ENCODE measurements at regions not wholly inside any gene's neighbourhood (a gene's known extent, or its start where the extent isn't known, plus 50 kb on each side); places are given as distances from the start of the nearest gene placed in this dataset.

- no peak overlapping the region for H3K4me3 ChIP-seq
- TF ChIP-seq POLR2A (IDR thresholded peaks at IDR 0.05) (no peak), CTCF (IDR thresholded peaks at IDR 0.05) (no peak)
- H3K9me3 ChIP-seq = no peaks in the 10 kb centered on the region
- no peak for DNase-seq
- no peak overlapping the region for H3K27ac ChIP-seq
- H3K27me3 ChIP-seq = no peaks in the 10 kb centered on the region
- no peaks in the 10 kb centered on the region for H3K4me1 ChIP-seq
- no peaks in the 10 kb centered on the region for H3K36me3 ChIP-seq
Measured at GRCh38 chr7:144892761-144893160, 56.9 kb upstream of the TPK1 start.

Data from Peyer's patch (tissue), 4 donors.